ENCODE measurements at regions not wholly inside any gene's neighbourhood (a gene's known extent, or its start where the extent isn't known, plus 50 kb on each side); places are given as distances from the start of the nearest gene placed in this dataset.

- no peak overlapping the region for H3K27ac ChIP-seq (ENCODE audit: low read depth, low read length)
- H3K4me2 ChIP-seq (ENCODE audit: low read length), result no peak overlapping the region
- H3F3A ChIP-seq (ENCODE audit: control insufficient read depth, insufficient read depth), result no peaks in the 10 kb centered on the region
- no peak overlapping the region for H3K4me3 ChIP-seq (ENCODE audit: low read length)
- H3K27me3 ChIP-seq (ENCODE audit: control insufficient read depth, low read length), result no peaks in the 10 kb centered on the region
- no peaks in the 10 kb centered on the region for H3K4me1 ChIP-seq (ENCODE audit: control insufficient read depth, low read length)
- H3K9me3 ChIP-seq (ENCODE audit: control insufficient read depth, insufficient read depth, low read length), result peaks cover 21% of the 10 kb centered on the region
- TF ChIP-seq EZH2phosphoT487 (IDR thresholded peaks at IDR 0.05; ENCODE audit: borderline replicate concordance, low read length), result no peak
- no peak for TF ChIP-seq CTCF (IDR thresholded peaks at IDR 0.05; ENCODE audit: low read depth, low read length, poor library complexity, severe bottlenecking)
- H3K79me2 ChIP-seq (ENCODE audit: control insufficient read depth, low read length), result no peaks in the 10 kb centered on the region
- no peaks in the 10 kb centered on the region for H3K9me2 ChIP-seq (replicated peaks; ENCODE audit: control insufficient read depth, low read length)
- no peaks in the 10 kb centered on the region for H3K36me3 ChIP-seq (ENCODE audit: control insufficient read depth, low read length)
- no peaks in the 10 kb centered on the region for H4K20me1 ChIP-seq (ENCODE audit: control insufficient read depth, insufficient read depth, low read depth, low read length)
These were observed 95.6 kb upstream of the ZNF98 start for GRCh38 chr19:22517496-22518411.

- Histone ChIP-seq H3K4me1 (ENCODE audit: control insufficient read depth, low read length) (no peaks in the 10 kb centered on the region), H3K4me3 (ENCODE audit: low read length) (no peak overlapping the region), H3K27ac (ENCODE audit: low read depth, low read length) (no peak overlapping the region), H3K9me2 (replicated peaks; ENCODE audit: control insufficient read depth, low read length) (no peaks in the 10 kb centered on the region), H4K20me1 (ENCODE audit: control insufficient read depth, insufficient read depth, low read depth, low read length) (no peaks in the 10 kb centered on the region), H3K27me3 (ENCODE audit: control insufficient read depth, low read length) (no peaks in the 10 kb centered on the region), H3K4me2 (ENCODE audit: low read length) (no peak overlapping the region), H3K79me2 (ENCODE audit: control insufficient read depth, low read length) (no peaks in the 10 kb centered on the region), H3F3A (ENCODE audit: control insufficient read depth, insufficient read depth) (no peaks in the 10 kb centered on the region), H3K9me3 (ENCODE audit: control insufficient read depth, insufficient read depth, low read length) (peaks cover 39% of the 10 kb centered on the region), H3K36me3 (ENCODE audit: control insufficient read depth, low read length) (no peaks in the 10 kb centered on the region)
- TF ChIP-seq CTCF (IDR thresholded peaks at IDR 0.05; ENCODE audit: low read depth, low read length, poor library complexity, severe bottlenecking) (no peak), EZH2phosphoT487 (IDR thresholded peaks at IDR 0.05; ENCODE audit: borderline replicate concordance, low read length) (no peak)
These were observed 93.3 kb upstream of the ZNF98 start for GRCh38 chr19:22515435-22515834.

GRCh38 chr19:22503524-22503923 is 81.4 kb upstream of the ZNF98 start:
- Histone ChIP-seq H3F3A (ENCODE audit: control insufficient read depth, insufficient read depth) (no peaks in the 10 kb centered on the region), H3K9me3 (ENCODE audit: control insufficient read depth, insufficient read depth, low read length) (peaks cover 9% of the 10 kb centered on the region; the same call in 1 of the 2 replicates), H4K20me1 (ENCODE audit: control insufficient read depth, insufficient read depth, low read depth, low read length) (no peaks in the 10 kb centered on the region), H3K79me2 (ENCODE audit: control insufficient read depth, low read length) (no peaks in the 10 kb centered on the region), H3K27ac (ENCODE audit: low read depth, low read length) (no peak overlapping the region), H3K36me3 (ENCODE audit: control insufficient read depth, low read length) (no peaks in the 10 kb centered on the region), H3K4me2 (ENCODE audit: low read length) (no peak overlapping the region), H3K9me2 (replicated peaks; ENCODE audit: control insufficient read depth, low read length) (no peaks in the 10 kb centered on the region), H3K27me3 (ENCODE audit: control insufficient read depth, low read length) (no peaks in the 10 kb centered on the region), H3K4me3 (ENCODE audit: low read length) (no peak overlapping the region), H3K4me1 (ENCODE audit: control insufficient read depth, low read length) (no peaks in the 10 kb centered on the region)
- no peak for TF ChIP-seq CTCF (IDR thresholded peaks at IDR 0.05; ENCODE audit: low read depth, low read length, poor library complexity, severe bottlenecking)
- no peak for TF ChIP-seq EZH2phosphoT487 (IDR thresholded peaks at IDR 0.05; ENCODE audit: borderline replicate concordance, low read length)
